AG10803 (cell line): ENCODE measurements at regions not wholly inside any gene's neighbourhood (a gene's known extent, or its start where the extent isn't known, plus 50 kb on each side); places are given as distances from the start of the nearest gene placed in this dataset.

ENCODE experiments used
- DNase-seq: peaks from one replicate; pipeline ENCODE4 v3.0.0; 2010; ENCODE audit warnings: low read depth
- H3K4me3 ChIP-seq: 2 replicates; pipeline ENCODE4 v1.5.1; 2011; ENCODE audit warnings: mild to moderate bottlenecking, low read length, control low read depth
- CTCF ChIP-seq: conservative IDR thresholded peaks from 2 replicates; pipeline ENCODE4 v1.5.1; 2011; ENCODE audit warnings: mild to moderate bottlenecking, low read length, control low read depth, inconsistent platforms

DNA sequence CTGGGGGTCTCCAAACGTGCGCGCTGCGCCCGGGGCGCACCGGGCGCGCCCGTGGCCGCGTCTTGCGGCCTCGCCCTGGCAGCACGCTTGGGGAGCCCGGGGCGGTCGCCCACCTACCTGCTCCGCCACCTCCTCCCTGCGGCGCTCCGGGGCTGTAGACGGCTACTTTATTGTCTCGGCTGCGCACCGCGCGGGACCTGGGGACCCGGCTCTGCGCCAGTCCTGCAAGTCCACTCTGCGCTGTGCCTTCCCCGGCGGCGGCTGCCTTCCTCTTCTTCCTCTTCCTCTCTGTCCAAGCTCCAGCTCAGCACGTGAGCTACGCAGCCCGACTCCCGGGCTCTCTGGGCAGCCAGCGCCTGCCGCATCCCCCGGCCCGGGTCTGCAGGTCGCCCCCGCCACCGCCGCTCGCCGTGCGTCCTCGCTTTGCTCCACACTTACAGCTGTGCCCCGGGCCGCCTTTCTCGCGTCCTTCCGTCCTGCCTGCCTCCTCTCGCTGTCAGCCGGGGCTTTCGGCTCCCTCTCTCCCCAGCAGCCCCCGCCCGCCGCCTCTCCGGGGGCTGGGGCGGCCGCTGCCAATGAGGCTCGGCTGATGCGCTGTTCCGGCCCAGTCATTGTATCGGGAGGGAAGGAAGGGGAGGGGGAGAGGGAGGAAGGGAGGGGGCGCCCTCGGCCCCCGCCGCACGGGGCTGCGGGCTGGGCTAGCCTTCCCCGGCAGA is 156.4 kb upstream of the FRMD4B start:
- no peak overlapping the region for H3K4me3 ChIP-seq
- no peak for TF ChIP-seq CTCF
- no peak for DNase-seq

DNA sequence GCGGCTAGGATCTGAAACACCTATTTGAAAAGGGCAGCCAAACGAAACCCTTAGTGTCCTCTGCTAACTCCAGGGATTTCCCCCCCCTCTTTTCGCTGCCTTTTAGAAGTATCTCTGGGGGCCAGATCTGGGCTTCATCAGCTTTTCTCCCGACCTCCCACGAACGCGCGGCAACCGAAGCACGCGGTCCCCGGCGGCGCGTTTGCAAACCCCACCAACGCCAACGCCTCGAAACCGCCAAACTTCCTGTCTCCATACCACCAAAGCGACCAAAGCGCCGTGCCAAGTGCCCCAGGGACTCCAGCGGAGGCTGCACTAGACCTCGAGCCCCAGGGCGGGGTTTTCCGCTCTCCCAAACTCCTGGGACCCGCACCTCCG is 155.8 kb upstream of the FRMD4B start:
- no peak for TF ChIP-seq CTCF
- no peak overlapping the region for H3K4me3 ChIP-seq
- DNase-seq, result no peak

GRCh38 chr3:69540706-69541581 is 155.1 kb upstream of the FRMD4B start:
- no peak overlapping the region for H3K4me3 ChIP-seq
- no peak for TF ChIP-seq CTCF
- DNase-seq, result no peak

DNA sequence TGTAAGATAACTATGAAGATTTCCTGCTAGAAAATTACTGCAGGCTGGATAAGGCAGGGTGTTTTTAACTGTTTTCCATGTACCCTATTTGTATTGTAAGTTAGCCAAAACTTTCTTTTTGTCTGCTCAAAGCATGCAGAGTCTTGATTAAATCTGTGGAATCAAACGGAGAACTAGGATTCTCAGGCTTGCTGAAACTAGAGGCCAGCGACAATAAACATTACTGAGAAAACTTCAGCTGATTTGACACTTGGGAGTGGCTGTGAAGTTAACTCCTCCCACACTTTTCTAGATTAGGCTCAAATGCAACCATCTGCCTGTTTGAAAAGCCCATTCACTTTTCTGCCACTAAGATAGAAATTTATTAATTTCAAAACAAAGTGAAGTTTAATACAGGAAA is 153.2 kb upstream of the FRMD4B start:
- no peak overlapping the region for H3K4me3 ChIP-seq
- TF ChIP-seq CTCF, result no peak
- DNase-seq, result no peak

GRCh38 chr3:69538281-69538680 is 152.4 kb upstream of the FRMD4B start:
- DNase-seq, result no peak
- no peak overlapping the region for H3K4me3 ChIP-seq
- no peak for TF ChIP-seq CTCF

- no peak for TF ChIP-seq CTCF
- no peak overlapping the region for H3K4me3 ChIP-seq
- no peak for DNase-seq
These were observed 150.6 kb upstream of the FRMD4B start for GRCh38 chr3:69536306-69537020.
